Gastrocnemius medialis (tissue), 4 donors: ENCODE measurements at regions not wholly inside any gene's neighbourhood (a gene's known extent, or its start where the extent isn't known, plus 50 kb on each side); places are given as distances from the start of the nearest gene placed in this dataset.

Experiments used
- ATAC-seq, 2 donors: fragments of 150-250 bp; one replicate each; pipeline ENCODE4 v1.9.1; 2016
- DNase-seq, 2 donors: peaks; one replicate each; pipeline ENCODE4 v3.0.0-alpha.2; 2019
- H3K27ac ChIP-seq, 4 donors: fragments of 200-600 bp; sonication (generic); 1 replicate in 1 of 4; 2 replicates in 3 of 4; pipeline ENCODE4 v1.5.1; 2016 to 2018; ENCODE audit warnings: mild to moderate bottlenecking in 2 of 4, moderate library complexity in 1 of 4
- H3K27me3 ChIP-seq, 3 donors: fragments of 200-600 bp; sonication (generic) in 2 of 3; 1 replicate in 1 of 3; 2 replicates in 2 of 3; pipeline versions ENCODE4 v1.5.1 to v1.6.0; 2016 to 2019; ENCODE audit warnings: mild to moderate bottlenecking in 1 of 3, moderate library complexity in 1 of 3
- H3K36me3 ChIP-seq, 2 donors: fragments of 200-600 bp; sonication (generic) in 1 of 2; one replicate each; pipeline ENCODE4 v1.5.1; 2017 to 2018
- H3K4me1 ChIP-seq, 2 donors: fragments of 200-600 bp; sonication (generic) in 1 of 2; one replicate each; pipeline ENCODE4 v1.5.1; 2016 to 2017; ENCODE audit warnings: mild to moderate bottlenecking in 2 of 2
- H3K4me3 ChIP-seq, 4 donors: fragments of 200-600 bp; sonication (generic) in 3 of 4; 1 replicate in 1 of 4; 2 replicates in 3 of 4; pipeline ENCODE4 v1.5.1; 2016 to 2019; ENCODE audit warnings: mild to moderate bottlenecking in 2 of 4
- H3K9me3 ChIP-seq, 3 donors: fragments of 200-600 bp; sonication (generic) in 2 of 3; 1 replicate in 1 of 3; 2 replicates in 2 of 3; pipeline ENCODE4 v1.5.1; 2016 to 2019
- POLR2A ChIP-seq, 2 donors: fragments of 450-650 bp; IDR thresholded peaks; one replicate each; pipeline ENCODE4 v1.6.1; 2017; ENCODE audit warnings: antibody characterized with exemption in 2 of 2, mild to moderate bottlenecking in 2 of 2, moderate library complexity in 2 of 2
- in situ Hi-C, 4 donors: fragments of 200-750 bp; cut with MboI; loops; one replicate each; pipeline versions ENCODE4 v1.15.0 to v1.8.0; 2017; ENCODE audit warnings: low sequenced_read_pairs in 4 of 4
- intact Hi-C: fragments of 100-400 bp; cut with DNase I; formaldehyde crosslinking; loops from one replicate; pipeline ENCODE4 v1.15.1; 2023; ENCODE audit warnings: low total_unique reads
- TF ChIP-seq, protein P1 (sequence below), 5 experiments: fragments of 450-650 bp in 3 of 5; fragments of 200-600 bp in 2 of 5; sonication (generic) in 2 of 5; IDR thresholded peaks in 4 of 5; conservative IDR thresholded peaks in 1 of 5; 1 replicate in 4 of 5; 2 replicates in 1 of 5; pipeline ENCODE4 v1.5.1; 2016 to 2019; ENCODE audit warnings: antibody characterized with exemption in 5 of 5, mild to moderate bottlenecking in 3 of 5, moderate library complexity in 3 of 5

GRCh38 chr10:83603708-83604107, 535.6 kb upstream of the GHITM start:
- ATAC-seq (no peak), DNase-seq (no peak)
- Histone ChIP-seq H3K9me3 (no peaks in the 10 kb centered on the region), H3K4me1 (no peaks in the 10 kb centered on the region), H3K27me3 (no peaks in the 10 kb centered on the region), H3K27ac (no peak overlapping the region), H3K4me3 (no peak overlapping the region), H3K36me3 (no peaks in the 10 kb centered on the region)
- in situ Hi-C loops (no loop called here), intact Hi-C loops (no loop called here)
- no peak for TF ChIP-seq POLR2A (IDR thresholded peaks at IDR 0.05)
- TF ChIP-seq, protein P1, sequence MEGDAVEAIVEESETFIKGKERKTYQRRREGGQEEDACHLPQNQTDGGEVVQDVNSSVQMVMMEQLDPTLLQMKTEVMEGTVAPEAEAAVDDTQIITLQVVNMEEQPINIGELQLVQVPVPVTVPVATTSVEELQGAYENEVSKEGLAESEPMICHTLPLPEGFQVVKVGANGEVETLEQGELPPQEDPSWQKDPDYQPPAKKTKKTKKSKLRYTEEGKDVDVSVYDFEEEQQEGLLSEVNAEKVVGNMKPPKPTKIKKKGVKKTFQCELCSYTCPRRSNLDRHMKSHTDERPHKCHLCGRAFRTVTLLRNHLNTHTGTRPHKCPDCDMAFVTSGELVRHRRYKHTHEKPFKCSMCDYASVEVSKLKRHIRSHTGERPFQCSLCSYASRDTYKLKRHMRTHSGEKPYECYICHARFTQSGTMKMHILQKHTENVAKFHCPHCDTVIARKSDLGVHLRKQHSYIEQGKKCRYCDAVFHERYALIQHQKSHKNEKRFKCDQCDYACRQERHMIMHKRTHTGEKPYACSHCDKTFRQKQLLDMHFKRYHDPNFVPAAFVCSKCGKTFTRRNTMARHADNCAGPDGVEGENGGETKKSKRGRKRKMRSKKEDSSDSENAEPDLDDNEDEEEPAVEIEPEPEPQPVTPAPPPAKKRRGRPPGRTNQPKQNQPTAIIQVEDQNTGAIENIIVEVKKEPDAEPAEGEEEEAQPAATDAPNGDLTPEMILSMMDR (IDR thresholded peaks at IDR 0.05 in 4 of 5, conservative IDR thresholded peaks at IDR 0.05 in 1 of 5), result no peak

DNA sequence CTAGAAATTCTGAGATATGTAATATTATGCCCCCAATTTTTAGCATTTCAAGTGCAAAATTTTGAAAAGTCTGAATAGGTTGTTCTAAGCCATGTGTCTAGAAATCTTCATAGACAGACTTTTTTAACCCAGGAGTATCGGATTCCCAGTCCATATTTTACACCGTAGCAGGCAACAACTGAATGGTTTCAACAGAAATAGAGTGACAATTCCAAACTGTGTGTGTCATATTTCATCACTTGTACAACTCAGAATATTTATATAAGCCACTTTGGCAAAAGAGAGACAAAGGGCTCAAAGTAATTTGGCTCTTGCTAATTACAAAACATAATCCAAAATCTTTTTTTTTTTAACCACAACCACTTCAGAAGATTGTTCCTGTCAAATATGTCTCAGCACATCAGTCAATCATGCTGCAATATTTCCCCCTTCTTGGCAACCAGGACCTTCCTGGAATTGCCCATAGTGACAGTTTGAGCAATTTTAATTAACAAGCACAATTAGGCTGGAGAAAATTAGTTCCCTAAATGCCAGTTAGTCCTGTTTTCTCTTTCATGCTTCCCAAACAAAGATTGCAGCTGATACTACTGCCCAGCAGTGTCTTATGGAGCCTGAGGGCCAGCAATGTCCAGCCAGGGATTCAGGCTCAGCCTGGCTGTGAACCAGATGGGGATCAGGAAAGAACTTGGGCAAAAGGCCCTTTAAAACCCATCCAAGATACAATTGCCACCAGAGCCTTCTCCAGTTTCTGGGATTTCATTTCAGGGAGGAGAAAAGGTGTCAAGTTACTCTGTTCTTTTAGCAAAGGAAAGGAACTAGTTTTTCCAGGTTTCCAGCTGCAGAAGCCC, 533.3 kb upstream of the GHITM start:
- Histone ChIP-seq H3K9me3 (no peaks in the 10 kb centered on the region), H3K36me3 (no peaks in the 10 kb centered on the region), H3K27ac (no peak overlapping the region), H3K4me3 (no peak overlapping the region), H3K4me1 (no peaks in the 10 kb centered on the region), H3K27me3 (no peaks in the 10 kb centered on the region)
- ATAC-seq, result no peak
- no peak for DNase-seq
- no peak for TF ChIP-seq POLR2A (IDR thresholded peaks at IDR 0.05)
- TF ChIP-seq, protein P1 (IDR thresholded peaks at IDR 0.05 in 4 of 5, conservative IDR thresholded peaks at IDR 0.05 in 1 of 5), result no peak
- in situ Hi-C loops, result no loop called here
- intact Hi-C loops, result no loop called here

DNA sequence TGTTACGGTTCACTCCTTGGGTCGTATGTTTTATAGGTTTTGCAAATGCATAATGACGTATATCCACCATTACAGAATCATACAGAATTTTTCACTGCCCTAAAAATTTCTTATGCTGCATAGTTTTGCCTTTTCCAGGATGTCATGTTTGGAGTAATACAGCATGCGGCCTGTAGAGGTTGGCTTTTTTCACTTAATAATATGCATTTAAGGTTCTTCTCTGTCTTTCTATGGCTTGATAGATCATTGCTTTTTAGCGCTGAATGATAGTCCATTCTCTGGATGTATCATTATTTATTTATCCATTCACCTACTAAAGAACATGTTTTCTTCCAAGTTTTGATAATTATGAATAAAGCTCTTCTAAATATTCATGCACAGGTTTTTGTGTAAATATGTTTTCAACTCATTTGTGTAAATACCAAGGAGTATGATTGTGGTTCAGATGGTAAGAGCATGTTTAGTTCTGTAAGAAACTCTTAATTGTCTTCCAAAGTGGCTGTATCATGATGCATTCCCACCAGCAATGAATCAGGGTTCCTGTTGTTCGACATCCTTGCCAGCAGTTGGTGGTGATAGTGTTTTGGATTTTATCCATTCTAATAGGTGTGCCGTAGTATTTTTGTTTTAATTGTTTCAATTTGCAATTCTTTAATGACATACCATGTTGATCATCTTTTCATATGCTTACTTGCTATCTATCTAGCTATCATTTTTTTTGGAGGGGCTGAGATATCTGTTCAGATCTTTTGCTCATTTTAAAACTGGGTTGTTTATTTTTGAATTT, 531.2 kb upstream of the GHITM start:
- ATAC-seq (no peak), DNase-seq (no peak)
- H3K4me1 ChIP-seq, result no peaks in the 10 kb centered on the region
- no peak for TF ChIP-seq POLR2A (IDR thresholded peaks at IDR 0.05)
- TF ChIP-seq, protein P1 (IDR thresholded peaks at IDR 0.05 in 4 of 5, conservative IDR thresholded peaks at IDR 0.05 in 1 of 5), result no peak
- no peaks in the 10 kb centered on the region for H3K36me3 ChIP-seq
- no peaks in the 10 kb centered on the region for H3K27me3 ChIP-seq
- no peaks in the 10 kb centered on the region for H3K9me3 ChIP-seq
- no peak overlapping the region for H3K4me3 ChIP-seq
- H3K27ac ChIP-seq, result no peak overlapping the region
- in situ Hi-C loops (no loop called here), intact Hi-C loops (no loop called here)

DNA sequence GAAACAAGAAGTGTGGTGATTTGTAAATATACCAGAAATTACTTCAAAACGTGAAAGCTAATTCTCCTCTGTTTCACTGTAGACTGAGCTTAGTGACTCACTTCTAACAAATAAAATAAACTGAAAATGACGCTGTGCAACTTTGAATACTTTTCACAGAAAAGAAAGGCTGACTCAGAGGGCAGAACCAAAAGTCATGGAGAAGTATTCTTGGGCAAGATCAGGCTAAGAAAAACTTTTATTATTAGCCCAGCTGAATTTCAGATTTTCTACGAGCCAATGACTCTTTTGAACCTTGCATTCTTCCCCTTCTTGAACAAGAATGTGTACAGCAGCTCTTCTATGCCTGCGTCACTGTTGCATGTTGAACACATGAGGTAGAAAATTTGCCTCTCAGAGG, 527.3 kb upstream of the GHITM start:
- no peaks in the 10 kb centered on the region for H3K36me3 ChIP-seq
- intact Hi-C loops, result no loop called here
- no peaks in the 10 kb centered on the region for H3K27me3 ChIP-seq
- no peaks in the 10 kb centered on the region for H3K9me3 ChIP-seq
- DNase-seq (no peak), ATAC-seq (no peak)
- H3K27ac ChIP-seq, result no peak overlapping the region
- no peaks in the 10 kb centered on the region for H3K4me1 ChIP-seq
- no peak overlapping the region for H3K4me3 ChIP-seq
- in situ Hi-C loops, result no loop called here
- TF ChIP-seq, protein P1 (IDR thresholded peaks at IDR 0.05 in 4 of 5, conservative IDR thresholded peaks at IDR 0.05 in 1 of 5), result no peak
- TF ChIP-seq POLR2A (IDR thresholded peaks at IDR 0.05), result no peak
